Mammary epithelial cell (primary cell): ENCODE measurements at regions not wholly inside any gene's neighbourhood (a gene's known extent, or its start where the extent isn't known, plus 50 kb on each side); places are given as distances from the start of the nearest gene placed in this dataset.

Source experiments
- EZH2 ChIP-seq: IDR thresholded peaks from 2 replicates; pipeline ENCODE4 v1.6.1; 2012; ENCODE audit warnings: low read length, inconsistent platforms, borderline replicate concordance
- TF ChIP-seq, protein P1 (sequence below), 2 donors: IDR thresholded peaks in 1 of 2; conservative IDR thresholded peaks in 1 of 2; 2 replicates each; pipeline ENCODE4 v1.5.1; 2011 to 2012; ENCODE audit warnings: inconsistent platforms in 2 of 2, low read length in 2 of 2, mild to moderate bottlenecking in 2 of 2, control low read depth in 1 of 2, low read depth in 1 of 2; ENCODE audit not compliant: insufficient read depth in 1 of 2; ENCODE audit errors: extremely low read depth in 1 of 2

DNA sequence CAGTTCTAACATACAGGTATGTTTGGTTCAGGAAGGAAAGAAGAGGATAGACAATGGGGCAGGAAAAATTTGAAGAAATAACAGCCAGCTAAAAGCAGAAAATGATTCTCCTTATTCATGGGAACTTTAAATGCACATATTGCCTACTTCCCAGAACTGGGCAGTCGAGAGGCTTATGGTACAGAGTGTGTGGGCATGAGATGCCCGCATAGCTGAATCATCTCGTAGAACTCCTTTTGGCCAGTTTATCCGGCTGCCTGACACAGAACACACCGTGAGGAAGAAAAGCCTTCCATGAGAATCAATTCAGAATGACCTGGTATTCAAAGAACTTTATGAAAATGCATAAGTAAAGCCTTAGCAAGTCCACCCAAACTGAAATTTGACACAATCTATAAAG is 471.6 kb downstream of the SH2D4B start:
- TF ChIP-seq, protein P1, sequence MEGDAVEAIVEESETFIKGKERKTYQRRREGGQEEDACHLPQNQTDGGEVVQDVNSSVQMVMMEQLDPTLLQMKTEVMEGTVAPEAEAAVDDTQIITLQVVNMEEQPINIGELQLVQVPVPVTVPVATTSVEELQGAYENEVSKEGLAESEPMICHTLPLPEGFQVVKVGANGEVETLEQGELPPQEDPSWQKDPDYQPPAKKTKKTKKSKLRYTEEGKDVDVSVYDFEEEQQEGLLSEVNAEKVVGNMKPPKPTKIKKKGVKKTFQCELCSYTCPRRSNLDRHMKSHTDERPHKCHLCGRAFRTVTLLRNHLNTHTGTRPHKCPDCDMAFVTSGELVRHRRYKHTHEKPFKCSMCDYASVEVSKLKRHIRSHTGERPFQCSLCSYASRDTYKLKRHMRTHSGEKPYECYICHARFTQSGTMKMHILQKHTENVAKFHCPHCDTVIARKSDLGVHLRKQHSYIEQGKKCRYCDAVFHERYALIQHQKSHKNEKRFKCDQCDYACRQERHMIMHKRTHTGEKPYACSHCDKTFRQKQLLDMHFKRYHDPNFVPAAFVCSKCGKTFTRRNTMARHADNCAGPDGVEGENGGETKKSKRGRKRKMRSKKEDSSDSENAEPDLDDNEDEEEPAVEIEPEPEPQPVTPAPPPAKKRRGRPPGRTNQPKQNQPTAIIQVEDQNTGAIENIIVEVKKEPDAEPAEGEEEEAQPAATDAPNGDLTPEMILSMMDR (conservative IDR thresholded peaks at IDR 0.05 in 1 of 2, IDR thresholded peaks at IDR 0.05 in 1 of 2; ENCODE audit: extremely low read depth in 1 of 2, insufficient read depth in 1 of 2, low read depth in 1 of 2, low read length in 2 of 2) = no peak
- no peak for TF ChIP-seq EZH2
